ENCODE measurements at regions not wholly inside any gene's neighbourhood (a gene's known extent, or its start where the extent isn't known, plus 50 kb on each side); places are given as distances from the start of the nearest gene placed in this dataset.

GRCh38 chr11:115718945-115719344, 214.7 kb upstream of the CADM1 start:
- TF ChIP-seq POLR2AphosphoS5 (IDR thresholded peaks at IDR 0.05) (no peak), EP300 (IDR thresholded peaks at IDR 0.05) (no peak)

All from gastroesophageal sphincter (tissue), 2 donors.